ENCODE measurements at regions not wholly inside any gene's neighbourhood (a gene's known extent, or its start where the extent isn't known, plus 50 kb on each side); places are given as distances from the start of the nearest gene placed in this dataset.

DNA sequence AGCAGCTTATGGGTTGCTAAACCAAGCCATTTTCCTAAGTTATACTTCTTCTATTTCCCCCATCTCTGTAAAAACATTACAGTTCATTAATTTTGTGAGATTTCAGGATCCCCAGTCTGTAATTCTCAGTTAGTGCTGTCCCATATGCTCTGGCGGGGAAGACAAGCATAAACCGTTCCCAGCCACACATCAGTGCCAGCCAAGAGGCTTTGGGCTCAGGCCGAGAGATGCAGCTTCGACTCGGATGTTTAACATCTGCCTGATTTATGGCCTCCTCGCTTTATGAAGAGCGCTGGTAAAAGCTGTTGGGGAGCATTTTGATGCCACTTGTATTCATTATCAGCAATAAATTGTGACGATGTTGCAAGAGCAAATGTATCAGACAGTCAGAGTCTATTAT lies 349.1 kb upstream of the CCDC196 start:
- TF ChIP-seq, protein P1, sequence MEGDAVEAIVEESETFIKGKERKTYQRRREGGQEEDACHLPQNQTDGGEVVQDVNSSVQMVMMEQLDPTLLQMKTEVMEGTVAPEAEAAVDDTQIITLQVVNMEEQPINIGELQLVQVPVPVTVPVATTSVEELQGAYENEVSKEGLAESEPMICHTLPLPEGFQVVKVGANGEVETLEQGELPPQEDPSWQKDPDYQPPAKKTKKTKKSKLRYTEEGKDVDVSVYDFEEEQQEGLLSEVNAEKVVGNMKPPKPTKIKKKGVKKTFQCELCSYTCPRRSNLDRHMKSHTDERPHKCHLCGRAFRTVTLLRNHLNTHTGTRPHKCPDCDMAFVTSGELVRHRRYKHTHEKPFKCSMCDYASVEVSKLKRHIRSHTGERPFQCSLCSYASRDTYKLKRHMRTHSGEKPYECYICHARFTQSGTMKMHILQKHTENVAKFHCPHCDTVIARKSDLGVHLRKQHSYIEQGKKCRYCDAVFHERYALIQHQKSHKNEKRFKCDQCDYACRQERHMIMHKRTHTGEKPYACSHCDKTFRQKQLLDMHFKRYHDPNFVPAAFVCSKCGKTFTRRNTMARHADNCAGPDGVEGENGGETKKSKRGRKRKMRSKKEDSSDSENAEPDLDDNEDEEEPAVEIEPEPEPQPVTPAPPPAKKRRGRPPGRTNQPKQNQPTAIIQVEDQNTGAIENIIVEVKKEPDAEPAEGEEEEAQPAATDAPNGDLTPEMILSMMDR (IDR thresholded peaks at IDR 0.05; ENCODE audit: insufficient read depth, low read length, poor library complexity, severe bottlenecking): no peak
- no peak for TF ChIP-seq EZH2phosphoT487 (conservative IDR thresholded peaks at IDR 0.05; ENCODE audit: low read length)

Measured in SU-DHL-6 (cell line).